HCT116 (cell line): ENCODE measurements at regions not wholly inside any gene's neighbourhood (a gene's known extent, or its start where the extent isn't known, plus 50 kb on each side); places are given as distances from the start of the nearest gene placed in this dataset.

Experiments
- ATAC-seq: fragments of 200-7000 bp; cut with Tn5 transposase; 2 replicates; pipeline ENCODE4 v1.9.1; 2020; ENCODE audit warnings: mild to moderate bottlenecking, moderate library complexity
- BruUV-seq: library from RNA; stranded (reverse); fragments of 400-500 nt; replicated peaks from 2 replicates; lab custom pipeline; 2021; lab: Mats Ljungman, UMichigan
- CTCF ChIA-PET: fragments of 300-600 bp; sonication (Branson Sonifier 250); formaldehyde crosslinking; loops from one replicate; lab custom pipeline; 2021; ENCODE audit warnings: antibody characterized with exemption; lab: Charles Lee
- POLR2A ChIA-PET: fragments of 300-600, 350-600 bp; sonication (Branson Sonifier 250); formaldehyde crosslinking; loops from one replicate; lab custom pipeline; 2021; ENCODE audit warnings: antibody characterized with exemption; lab: Charles Lee
- RAD21 ChIA-PET, 2 experiments: fragments of 300-600 bp; sonication (Branson Sonifier 250); formaldehyde crosslinking; loops; one replicate each; lab custom pipeline; 2023; ENCODE audit warnings: low total read pairs in 2 of 2; ENCODE audit not compliant: uncharacterized antibody in 2 of 2, unreplicated experiment in 2 of 2, low non-redundant PET in 1 of 2; lab: Charles Lee
- DNase-seq: peaks from one replicate; pipeline ENCODE4 v3.0.0-alpha.2; 2010; ENCODE audit warnings: low read depth, low spot score
- H2AFZ ChIP-seq: fragments of 200-600 bp; shearing (Covaris generic), sonication (generic); 2 replicates; pipeline ENCODE4 v1.6.1; 2017; ENCODE audit warnings: low read depth, mixed run types, mixed read lengths, antibody characterized with exemption, low read length; ENCODE audit not compliant: poor library complexity, severe bottlenecking
- H3K27ac ChIP-seq: 2 replicates; pipeline ENCODE4 v1.5.1; 2012; ENCODE audit warnings: low read depth, low read length
- H3K27me3 ChIP-seq: fragments of 200-600 bp; sonication (generic); 2 replicates; pipeline ENCODE4 v1.6.1; 2016; ENCODE audit warnings: mixed run types, low read length, mixed read lengths; ENCODE audit not compliant: insufficient read depth
- H3K36me3 ChIP-seq, 2 experiments: fragments of 200-500 bp in 1 of 2; fragments of 200-600 bp in 1 of 2; sonication (Bioruptor generic) in 1 of 2; sonication (generic) in 1 of 2; 2 replicates each; pipeline versions ENCODE4 v1.5.1 to v1.6.1; 2014 to 2016; ENCODE audit warnings: low read length in 2 of 2, inconsistent platforms in 1 of 2, mixed read lengths in 1 of 2, mixed run types in 1 of 2; ENCODE audit not compliant: insufficient read depth in 2 of 2, control insufficient read depth in 1 of 2
- H3K4me1 ChIP-seq, 2 experiments: fragments of 200-600 bp in 1 of 2; sonication (generic) in 1 of 2; 2 replicates each; pipeline versions ENCODE4 v1.5.1 to v1.6.1; 2012 to 2017; ENCODE audit warnings: low read length in 2 of 2, inconsistent platforms in 1 of 2, mild to moderate bottlenecking in 1 of 2, mixed read lengths in 1 of 2, mixed run types in 1 of 2, moderate library complexity in 1 of 2; ENCODE audit not compliant: insufficient read depth in 2 of 2, control insufficient read depth in 1 of 2
- H3K4me2 ChIP-seq: fragments of 200-600 bp; sonication (generic); 2 replicates; pipeline ENCODE4 v1.6.1; 2017; ENCODE audit warnings: mixed run types, low read length, mixed read lengths
- H3K4me3 ChIP-seq, 2 experiments: fragments of 200-600 bp in 1 of 2; sonication (generic) in 1 of 2; replicated peaks in 1 of 2; 2 replicates each; pipeline ENCODE4 v1.5.1; 2011 to 2016; ENCODE audit warnings: low read length in 2 of 2, control low read depth in 1 of 2, low read depth in 1 of 2, mild to moderate bottlenecking in 1 of 2, mixed read lengths in 1 of 2, mixed run types in 1 of 2
- H3K79me2 ChIP-seq: fragments of 200-600 bp; sonication (generic); 2 replicates; pipeline ENCODE4 v1.6.1; 2017; ENCODE audit warnings: mild to moderate bottlenecking, mixed run types, low read length, moderate library complexity, mixed read lengths; ENCODE audit not compliant: insufficient read depth
- H3K9ac ChIP-seq: fragments of 200-600 bp; sonication (generic); 2 replicates; pipeline ENCODE4 v1.6.1; 2016; ENCODE audit warnings: low read length, mixed read lengths
- H3K9me2 ChIP-seq: fragments of 200-600 bp; sonication (generic), shearing (Covaris generic); 2 replicates; pipeline ENCODE4 v1.6.1; 2017; ENCODE audit warnings: mixed run types, mild to moderate bottlenecking, moderate library complexity; ENCODE audit not compliant: insufficient read depth
- H3K9me3 ChIP-seq, 2 experiments: fragments of 200-500 bp in 1 of 2; fragments of 200-600 bp in 1 of 2; sonication (Bioruptor generic) in 1 of 2; sonication (generic) in 1 of 2; 2 replicates each; pipeline ENCODE4 v1.6.1; 2014 to 2017; ENCODE audit warnings: low read length in 2 of 2, mixed read lengths in 2 of 2, inconsistent platforms in 1 of 2, low read depth in 1 of 2, mild to moderate bottlenecking in 1 of 2, mixed run types in 1 of 2, moderate library complexity in 1 of 2; ENCODE audit not compliant: control insufficient read depth in 1 of 2, insufficient read depth in 1 of 2
- H4K20me1 ChIP-seq: fragments of 200-600 bp; sonication (generic), shearing (Covaris generic); 2 replicates; pipeline ENCODE4 v1.6.1; 2017; ENCODE audit warnings: mixed run types, mild to moderate bottlenecking, moderate library complexity; ENCODE audit not compliant: insufficient read depth
- ATF3 ChIP-seq: IDR thresholded peaks from 2 replicates; pipeline ENCODE4 v1.6.1; 2012
- CEBPB ChIP-seq: IDR thresholded peaks from 2 replicates; pipeline ENCODE4 v1.6.1; 2012; ENCODE audit warnings: low read depth
- EGR1 ChIP-seq: IDR thresholded peaks from 2 replicates; pipeline ENCODE4 v1.6.1; 2012; ENCODE audit warnings: low read depth
- ELF1 ChIP-seq: IDR thresholded peaks from 2 replicates; pipeline ENCODE4 v1.6.1; 2012; ENCODE audit warnings: low read depth, borderline replicate concordance
- POLR2AphosphoS5 ChIP-seq: IDR thresholded peaks from 2 replicates; pipeline ENCODE4 v1.6.1; 2011; ENCODE audit warnings: mild to moderate bottlenecking, low read depth, low read length, moderate library complexity
- SIN3A ChIP-seq: IDR thresholded peaks from 2 replicates; pipeline ENCODE4 v1.6.1; 2012; ENCODE audit warnings: low read depth
- TCF7L2 ChIP-seq: IDR thresholded peaks from 2 replicates; pipeline ENCODE4 v1.7.0; 2011; ENCODE audit warnings: borderline replicate concordance, inconsistent platforms; ENCODE audit not compliant: insufficient read depth, insufficient read length; ENCODE audit errors: extremely low read depth
- ZNF274 ChIP-seq: fragments of 200-500 bp; sonication (Bioruptor generic); IDR thresholded peaks from 2 replicates; pipeline ENCODE4 v1.6.1; 2014; ENCODE audit warnings: mild to moderate bottlenecking, low read depth, low read length, inconsistent platforms
- intact Hi-C: fragments of 100-400 bp; cut with micrococcal nuclease; formaldehyde crosslinking; loops from 2 replicates; pipeline ENCODE4 v1.10.0; 2022

- H3K79me2 ChIP-seq = no peaks in the 10 kb centered on the region
- POLR2A ChIA-PET = no interaction called here
- H2AFZ ChIP-seq = no peak overlapping the region
- no peak overlapping the region for H3K4me2 ChIP-seq
- H3K9me2 ChIP-seq = no peaks in the 10 kb centered on the region
- RAD21 ChIA-PET = no interaction called here
- BruUV-seq = no TSS peak
- H4K20me1 ChIP-seq = no peaks in the 10 kb centered on the region
- intact Hi-C loops = no loop called here
- no peak overlapping the region for H3K9ac ChIP-seq
- no peaks in the 10 kb centered on the region for H3K9me3 ChIP-seq
- no peak overlapping the region for H3K27ac ChIP-seq
- CTCF ChIA-PET = no interaction called here
- H3K4me1 ChIP-seq = no peaks in the 10 kb centered on the region
- no peak for ATAC-seq
- no peak for TF ChIP-seq TCF7L2
- TF ChIP-seq ATF3 = no peak
- no peak for TF ChIP-seq SIN3A
- DNase-seq = no peak
- no peak overlapping the region for H3K4me3 ChIP-seq
- H3K36me3 ChIP-seq = no peaks in the 10 kb centered on the region
- no peaks in the 10 kb centered on the region for H3K27me3 ChIP-seq
Observed at GRCh38 chr7:119351320-119351719, 921.7 kb upstream of the KCND2 start.

- ChIA-PET CTCF (no interaction called here), POLR2A (no interaction called here), RAD21 (no interaction called here)
- TF ChIP-seq ZNF274 = no peak
- TF ChIP-seq POLR2AphosphoS5 = no peak
- no peak for TF ChIP-seq EGR1
- TF ChIP-seq CEBPB = no peak
- TF ChIP-seq ELF1 = no peak
- H3K36me3 ChIP-seq = no peaks in the 10 kb centered on the region
- no TSS peak for BruUV-seq
- DNase-seq (no peak), ATAC-seq (no peak)
- H3K9me2 ChIP-seq = no peaks in the 10 kb centered on the region
- no peaks in the 10 kb centered on the region for H3K9me3 ChIP-seq
- H3K4me3 ChIP-seq = no peak overlapping the region
- H3K79me2 ChIP-seq = no peaks in the 10 kb centered on the region
- no peak overlapping the region for H3K9ac ChIP-seq
- H4K20me1 ChIP-seq = no peaks in the 10 kb centered on the region
- H3K4me1 ChIP-seq = no peaks in the 10 kb centered on the region
- no peak overlapping the region for H3K4me2 ChIP-seq
- H3K27ac ChIP-seq = no peak overlapping the region
- no peak overlapping the region for H2AFZ ChIP-seq
- no peaks in the 10 kb centered on the region for H3K27me3 ChIP-seq
- intact Hi-C loops = no loop called here
Observed at GRCh38 chr7:119374436-119374835, 898.5 kb upstream of the KCND2 start.
